GM21447 (cell line): ENCODE measurements at regions not wholly inside any gene's neighbourhood (a gene's known extent, or its start where the extent isn't known, plus 50 kb on each side); places are given as distances from the start of the nearest gene placed in this dataset.

Experiments used
- ATAC-seq: cut with Tn5 transposase; IDR thresholded peaks from one replicate; pipeline ENCODE4 v1.9.1; 2021; ENCODE audit not compliant: unreplicated experiment

GRCh38 chr6:23002044-23002619 is 432.8 kb downstream of the HDGFL1 start:
- no peak for ATAC-seq

GRCh38 chr6:23003671-23004467 is 434.5 kb downstream of the HDGFL1 start:
- no peak for ATAC-seq

GRCh38 chr6:23006656-23007055 is 437.3 kb downstream of the HDGFL1 start:
- no peak for ATAC-seq

GRCh38 chr6:23011615-23012014 is 442.2 kb downstream of the HDGFL1 start:
- ATAC-seq, result no peak

- ATAC-seq, result no peak
Observed at GRCh38 chr6:23013776-23014175, 444.4 kb downstream of the HDGFL1 start.

GRCh38 chr6:23016696-23017095 is 447.3 kb downstream of the HDGFL1 start:
- ATAC-seq, result no peak

- no peak for ATAC-seq
Observed at GRCh38 chr6:23021487-23021886, 452.1 kb downstream of the HDGFL1 start.

GRCh38 chr6:23027281-23027680 is 457.9 kb downstream of the HDGFL1 start:
- no peak for ATAC-seq

GRCh38 chr6:23031986-23032385 is 462.6 kb downstream of the HDGFL1 start:
- no peak for ATAC-seq

GRCh38 chr6:23034926-23035325 is 465.6 kb downstream of the HDGFL1 start:
- no peak for ATAC-seq

- ATAC-seq, result no peak
Observed at GRCh38 chr6:23036406-23036983, 467.1 kb downstream of the HDGFL1 start.

- no peak for ATAC-seq
Observed at GRCh38 chr6:23040899-23041298, 471.5 kb downstream of the HDGFL1 start.

GRCh38 chr6:23045280-23045679 is 475.9 kb downstream of the HDGFL1 start:
- ATAC-seq, result no peak

- no peak for ATAC-seq
Observed at GRCh38 chr6:23055523-23055922, 486.2 kb downstream of the HDGFL1 start.

- ATAC-seq, result no peak
Observed at GRCh38 chr6:23073821-23074220, 504.5 kb downstream of the HDGFL1 start.

GRCh38 chr6:23077772-23078171 is 508.4 kb downstream of the HDGFL1 start:
- no peak for ATAC-seq

GRCh38 chr6:23081701-23082100 is 512.3 kb downstream of the HDGFL1 start:
- ATAC-seq, result no peak

GRCh38 chr6:23086100-23086499 is 516.7 kb downstream of the HDGFL1 start:
- ATAC-seq, result no peak

- ATAC-seq, result no peak
Observed at GRCh38 chr6:23087471-23087870, 518.1 kb downstream of the HDGFL1 start.

- ATAC-seq, result no peak
Observed at GRCh38 chr6:23088761-23089160, 519.4 kb downstream of the HDGFL1 start.

- ATAC-seq, result no peak
Observed at GRCh38 chr6:23089981-23090380, 520.6 kb downstream of the HDGFL1 start.

GRCh38 chr6:23091795-23092194 is 522.4 kb downstream of the HDGFL1 start:
- no peak for ATAC-seq
